ENCODE measurements at regions not wholly inside any gene's neighbourhood (a gene's known extent, or its start where the extent isn't known, plus 50 kb on each side); places are given as distances from the start of the nearest gene placed in this dataset.

DNA sequence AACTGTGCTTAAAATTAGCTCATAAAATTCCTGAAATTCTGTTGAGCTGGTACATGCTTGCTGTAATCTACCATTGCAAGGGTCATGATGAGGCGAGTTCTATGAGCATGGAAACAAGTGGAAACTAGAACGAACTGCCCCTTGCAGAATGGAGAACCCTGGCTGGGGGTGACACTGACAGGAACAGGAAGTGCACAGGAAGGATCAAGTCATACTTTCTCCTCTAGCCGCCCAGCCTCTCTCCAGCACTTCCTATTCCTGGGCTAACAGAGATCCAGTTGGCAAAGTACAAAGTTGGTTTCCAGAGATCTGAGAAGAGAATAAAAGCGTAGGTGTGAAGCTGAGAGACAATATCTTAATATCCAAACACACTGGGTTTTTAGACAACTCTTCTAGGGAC is 414.2 kb upstream of the PODXL start:
- no peaks in the 10 kb centered on the region for H3K36me3 ChIP-seq (ENCODE audit: control insufficient read depth in 3 of 3, insufficient read depth in 3 of 3, low read length in 3 of 3)
- H3K9ac ChIP-seq (ENCODE audit: low read depth in 1 of 3, low read length in 3 of 3) = no peak overlapping the region
- H3K4me3 ChIP-seq (ENCODE audit: low read length in 3 of 3) = no peak overlapping the region
- no peak overlapping the region for H3K27ac ChIP-seq (ENCODE audit: low read depth, low read length)
- H3K9me3 ChIP-seq (ENCODE audit: control insufficient read depth in 3 of 3, low read length in 3 of 3) = no peaks in the 10 kb centered on the region
- H3K4me1 ChIP-seq (ENCODE audit: control insufficient read depth in 3 of 3, insufficient read depth in 3 of 3, low read length in 3 of 3) = no peaks in the 10 kb centered on the region
- H3K27me3 ChIP-seq (ENCODE audit: control insufficient read depth in 3 of 3, insufficient read depth in 3 of 3, low read length in 3 of 3) = no peaks in the 10 kb centered on the region

DNA sequence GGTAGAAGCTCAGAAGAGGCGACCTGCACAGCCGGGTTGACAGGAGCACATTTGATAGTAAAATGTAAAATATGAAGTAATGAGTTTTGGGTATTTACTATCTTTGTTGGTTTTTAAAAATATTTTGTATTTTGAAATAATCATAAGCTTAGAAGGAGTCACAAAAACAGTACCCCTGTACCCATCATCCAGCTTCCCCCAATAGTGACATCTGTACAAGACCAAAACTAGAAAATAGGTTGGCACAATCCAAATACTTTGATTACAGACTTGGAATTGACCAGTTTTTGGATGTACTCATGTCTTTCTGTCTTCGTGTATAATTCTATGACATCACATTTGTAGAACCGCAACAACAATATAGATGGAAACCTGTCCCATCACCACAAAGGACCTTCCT is 413.1 kb upstream of the PODXL start:
- no peak overlapping the region for H3K27ac ChIP-seq (ENCODE audit: low read depth, low read length)
- H3K4me3 ChIP-seq (ENCODE audit: low read length in 3 of 3) = no peak overlapping the region
- H3K4me1 ChIP-seq (ENCODE audit: control insufficient read depth in 3 of 3, insufficient read depth in 3 of 3, low read length in 3 of 3) = no peaks in the 10 kb centered on the region
- H3K27me3 ChIP-seq (ENCODE audit: control insufficient read depth in 3 of 3, insufficient read depth in 3 of 3, low read length in 3 of 3) = no peaks in the 10 kb centered on the region
- no peaks in the 10 kb centered on the region for H3K9me3 ChIP-seq (ENCODE audit: control insufficient read depth in 3 of 3, low read length in 3 of 3)
- no peak overlapping the region for H3K9ac ChIP-seq (ENCODE audit: low read depth in 1 of 3, low read length in 3 of 3)
- H3K36me3 ChIP-seq (ENCODE audit: control insufficient read depth in 3 of 3, insufficient read depth in 3 of 3, low read length in 3 of 3) = no peaks in the 10 kb centered on the region

DNA sequence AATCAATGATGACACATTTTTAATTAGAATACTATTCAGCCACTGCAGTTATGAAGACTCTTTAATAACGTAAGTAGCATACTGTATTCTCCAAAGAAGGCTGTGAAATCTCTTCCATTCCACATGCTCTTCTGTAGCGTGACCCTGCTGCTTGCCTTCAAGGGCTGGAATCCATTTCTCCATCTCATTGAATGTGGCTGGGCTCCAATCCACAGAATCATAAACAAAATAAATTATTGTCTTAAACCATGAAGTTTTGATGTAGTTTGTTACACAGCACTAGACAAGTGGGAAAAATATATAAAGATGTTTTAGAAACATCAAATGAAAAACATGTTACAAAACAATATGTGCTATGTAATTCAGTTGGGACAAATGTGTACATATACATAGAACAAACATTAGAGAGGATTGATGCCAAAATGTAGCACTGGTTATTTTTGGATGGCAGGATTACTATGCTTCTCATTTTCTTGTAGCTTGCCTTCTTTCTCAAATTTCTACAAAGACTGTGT is 410.8 kb upstream of the PODXL start:
- Histone ChIP-seq H3K9me3 (ENCODE audit: control insufficient read depth in 3 of 3, low read length in 3 of 3) (no peaks in the 10 kb centered on the region), H3K27ac (ENCODE audit: low read depth, low read length) (no peak overlapping the region)

DNA sequence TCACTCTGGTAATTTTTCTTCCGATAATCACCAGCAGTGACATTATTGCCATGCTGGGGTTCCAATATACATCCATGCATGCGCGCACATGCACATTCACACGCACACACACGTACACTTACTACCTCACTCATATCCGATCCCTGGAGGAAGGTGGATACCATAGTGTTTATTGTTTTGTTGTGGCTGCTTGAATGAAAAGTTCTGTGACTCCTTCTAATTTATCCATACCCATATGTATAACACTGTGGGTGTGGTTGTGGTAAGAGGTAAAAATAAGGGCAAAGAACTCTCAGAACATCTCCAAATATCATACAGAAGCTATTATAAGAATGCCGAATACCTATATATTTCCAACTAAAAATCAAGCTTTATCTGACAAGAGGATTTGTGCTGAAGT is 407.8 kb upstream of the PODXL start:
- Histone ChIP-seq H3K4me3 (ENCODE audit: low read length in 3 of 3) (no peak overlapping the region), H3K9ac (ENCODE audit: low read depth in 1 of 3, low read length in 3 of 3) (no peak overlapping the region), H3K27ac (ENCODE audit: low read depth, low read length) (no peak overlapping the region), H3K27me3 (ENCODE audit: control insufficient read depth in 3 of 3, insufficient read depth in 3 of 3, low read length in 3 of 3) (no peaks in the 10 kb centered on the region), H3K9me3 (ENCODE audit: control insufficient read depth in 3 of 3, low read length in 3 of 3) (no peaks in the 10 kb centered on the region), H3K36me3 (ENCODE audit: control insufficient read depth in 3 of 3, insufficient read depth in 3 of 3, low read length in 3 of 3) (no peaks in the 10 kb centered on the region), H3K4me1 (ENCODE audit: control insufficient read depth in 3 of 3, insufficient read depth in 3 of 3, low read length in 3 of 3) (peaks cover 0 to 18% (median 10%) of the 10 kb centered on the region in 3 donors)

More for the DNA sequence above, 410.8 kb upstream of the PODXL start:
- H3K4me3 ChIP-seq (ENCODE audit: low read length in 3 of 3) = no peak overlapping the region
- no peaks in the 10 kb centered on the region for H3K27me3 ChIP-seq (ENCODE audit: control insufficient read depth in 3 of 3, insufficient read depth in 3 of 3, low read length in 3 of 3)
- no peaks in the 10 kb centered on the region for H3K36me3 ChIP-seq (ENCODE audit: control insufficient read depth in 3 of 3, insufficient read depth in 3 of 3, low read length in 3 of 3)
- no peaks in the 10 kb centered on the region for H3K4me1 ChIP-seq (ENCODE audit: control insufficient read depth in 3 of 3, insufficient read depth in 3 of 3, low read length in 3 of 3)
- no peak overlapping the region for H3K9ac ChIP-seq (ENCODE audit: low read depth in 1 of 3, low read length in 3 of 3)

DNA sequence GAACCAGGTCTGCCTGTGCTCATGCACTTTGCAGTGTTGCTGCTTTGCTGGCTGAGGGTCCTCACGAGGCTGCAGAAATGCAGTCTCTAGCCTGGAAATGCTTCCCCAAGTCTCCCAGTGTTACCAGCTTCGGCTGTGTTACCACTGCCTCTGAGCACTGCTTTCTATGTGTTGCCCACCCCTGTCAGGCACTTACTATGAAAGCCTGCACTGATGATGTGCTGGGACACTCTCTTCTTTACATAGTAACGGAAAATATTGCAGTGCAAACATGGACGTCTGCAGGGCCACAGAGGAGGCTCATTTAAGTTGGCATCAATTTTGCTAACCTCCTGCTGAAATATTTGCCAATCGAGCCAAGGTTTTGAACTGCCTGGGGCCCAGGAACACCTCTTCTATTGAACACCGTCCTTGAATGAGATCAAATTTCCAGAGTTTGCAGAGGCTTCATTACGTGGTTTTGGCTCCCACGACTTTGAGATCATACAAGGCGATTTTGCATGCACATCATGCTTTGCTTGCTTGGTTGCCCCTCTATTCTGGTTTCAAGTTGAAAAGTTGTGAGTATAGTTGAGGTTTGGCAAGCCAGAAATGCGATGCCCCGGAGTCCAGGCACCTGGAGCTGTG is 404.7 kb upstream of the PODXL start:
- H3K36me3 ChIP-seq (ENCODE audit: control insufficient read depth in 3 of 3, insufficient read depth in 3 of 3, low read length in 3 of 3) = no peaks in the 10 kb centered on the region
- H3K4me1 ChIP-seq (ENCODE audit: control insufficient read depth in 3 of 3, insufficient read depth in 3 of 3, low read length in 3 of 3) = peaks cover 0 to 18% (median 10%) of the 10 kb centered on the region in 3 donors
- H3K27ac ChIP-seq (ENCODE audit: low read depth, low read length) = no peak overlapping the region
- peaks cover 0 to 3% (median 0%) of the 10 kb centered on the region in 3 donors for H3K9me3 ChIP-seq (ENCODE audit: control insufficient read depth in 3 of 3, low read length in 3 of 3)
- H3K9ac ChIP-seq (ENCODE audit: low read depth in 1 of 3, low read length in 3 of 3) = no peak overlapping the region
- H3K27me3 ChIP-seq (ENCODE audit: control insufficient read depth in 3 of 3, insufficient read depth in 3 of 3, low read length in 3 of 3) = no peaks in the 10 kb centered on the region
- H3K4me3 ChIP-seq (ENCODE audit: low read length in 3 of 3) = no peak overlapping the region

DNA sequence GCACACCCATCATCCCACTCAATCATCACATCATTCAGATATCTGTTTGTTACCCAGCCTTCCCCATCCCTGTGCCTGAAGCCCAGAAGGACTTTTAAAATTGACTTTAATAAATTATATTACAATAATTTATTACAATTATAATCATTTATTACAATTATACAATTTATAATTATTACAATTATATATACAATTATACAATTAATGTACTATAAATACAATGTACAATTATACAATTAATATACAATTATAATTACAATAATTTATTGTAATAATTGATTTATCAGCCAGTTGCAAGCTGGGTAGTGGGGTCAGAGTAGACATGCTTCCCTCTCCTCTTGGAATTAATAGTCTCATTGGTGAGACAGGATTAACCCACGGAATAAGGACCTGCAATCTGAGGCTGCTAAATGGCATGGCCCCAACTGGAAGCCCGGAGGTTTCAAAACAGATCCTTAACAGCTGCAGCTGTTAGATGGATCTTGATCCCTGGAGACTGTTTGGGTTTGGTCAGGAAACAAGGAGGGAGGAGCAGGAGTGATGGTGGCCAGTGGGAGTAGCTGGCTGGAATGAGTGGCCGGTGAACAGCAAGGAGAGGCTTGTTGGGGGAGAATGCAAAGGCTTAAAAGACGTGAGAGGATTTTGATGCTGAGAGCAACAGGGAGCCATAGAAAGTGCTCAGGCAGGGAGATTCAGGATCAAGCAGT is 402.8 kb upstream of the PODXL start:
- Histone ChIP-seq H3K4me3 (ENCODE audit: low read length in 3 of 3) (no peak overlapping the region), H3K27me3 (ENCODE audit: control insufficient read depth in 3 of 3, insufficient read depth in 3 of 3, low read length in 3 of 3) (no peaks in the 10 kb centered on the region), H3K9ac (ENCODE audit: low read depth in 1 of 3, low read length in 3 of 3) (no peak overlapping the region), H3K9me3 (ENCODE audit: control insufficient read depth in 3 of 3, low read length in 3 of 3) (peaks cover 0 to 3% (median 0%) of the 10 kb centered on the region in 3 donors), H3K36me3 (ENCODE audit: control insufficient read depth in 3 of 3, insufficient read depth in 3 of 3, low read length in 3 of 3) (no peaks in the 10 kb centered on the region), H3K27ac (ENCODE audit: low read depth, low read length) (no peak overlapping the region), H3K4me1 (ENCODE audit: control insufficient read depth in 3 of 3, insufficient read depth in 3 of 3, low read length in 3 of 3) (peaks cover 0 to 18% (median 10%) of the 10 kb centered on the region in 3 donors)

DNA sequence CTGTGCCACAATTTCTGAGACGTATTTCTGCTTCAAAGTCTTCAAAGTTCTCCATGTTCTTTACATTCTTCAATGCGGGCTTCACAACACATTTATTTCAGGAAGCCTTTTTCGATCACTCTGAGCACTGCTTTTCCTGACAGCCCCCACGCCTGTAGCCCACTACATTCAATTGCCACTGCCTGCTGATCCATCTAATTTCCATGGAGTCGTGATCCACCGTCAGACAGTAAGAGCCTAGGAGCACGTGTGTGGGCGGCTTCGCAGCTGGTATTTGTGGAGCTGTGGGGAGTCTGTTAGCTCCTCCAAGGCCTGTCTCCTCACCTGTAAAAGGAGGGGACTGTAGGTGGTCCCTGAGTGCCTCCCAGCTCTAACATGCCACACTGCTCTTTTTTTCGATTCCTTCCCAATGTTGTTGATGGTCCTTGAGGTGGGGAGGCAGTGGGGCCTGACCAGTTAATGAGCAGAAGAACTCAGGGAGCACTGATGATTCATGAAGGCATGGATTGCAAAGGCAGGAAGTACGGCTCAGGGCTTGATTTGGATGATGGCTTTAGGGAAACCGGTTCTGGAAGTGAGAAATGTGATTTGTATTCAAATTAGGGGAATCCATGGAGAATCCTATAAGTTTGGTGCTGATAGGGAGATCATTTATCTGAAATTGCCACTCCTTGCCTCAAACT is 401.1 kb upstream of the PODXL start:
- no peak overlapping the region for H3K4me3 ChIP-seq (ENCODE audit: low read length in 3 of 3)
- H3K36me3 ChIP-seq (ENCODE audit: control insufficient read depth in 3 of 3, insufficient read depth in 3 of 3, low read length in 3 of 3) = no peaks in the 10 kb centered on the region
- peaks cover 0 to 3% (median 0%) of the 10 kb centered on the region in 3 donors for H3K9me3 ChIP-seq (ENCODE audit: control insufficient read depth in 3 of 3, low read length in 3 of 3)
- no peak overlapping the region for H3K9ac ChIP-seq (ENCODE audit: low read depth in 1 of 3, low read length in 3 of 3)
- H3K4me1 ChIP-seq (ENCODE audit: control insufficient read depth in 3 of 3, insufficient read depth in 3 of 3, low read length in 3 of 3) = peaks cover 0 to 18% (median 10%) of the 10 kb centered on the region in 3 donors
- H3K27me3 ChIP-seq (ENCODE audit: control insufficient read depth in 3 of 3, insufficient read depth in 3 of 3, low read length in 3 of 3) = no peaks in the 10 kb centered on the region
- no peak overlapping the region for H3K27ac ChIP-seq (ENCODE audit: low read depth, low read length)

DNA sequence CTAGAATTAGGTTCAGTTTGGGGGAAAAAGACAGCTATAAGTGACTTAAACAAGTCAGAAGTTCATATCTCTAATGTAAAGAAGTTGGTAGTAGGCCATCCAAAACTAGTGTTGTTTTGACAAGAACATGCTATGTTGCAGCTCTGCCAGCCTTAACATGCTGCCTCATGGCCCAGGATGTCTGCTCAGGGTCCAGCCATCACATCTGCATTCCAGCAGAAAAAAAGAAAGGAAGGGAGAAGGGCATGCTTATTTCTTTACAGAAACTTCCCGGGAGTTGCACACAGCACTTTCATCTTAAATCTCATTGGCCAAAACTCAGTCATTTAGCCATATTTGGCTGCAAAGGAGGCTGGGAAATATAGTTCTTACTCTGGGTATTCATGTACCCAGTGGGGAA is 400.4 kb upstream of the PODXL start:
- Histone ChIP-seq H3K36me3 (ENCODE audit: control insufficient read depth in 3 of 3, insufficient read depth in 3 of 3, low read length in 3 of 3) (no peaks in the 10 kb centered on the region), H3K27ac (ENCODE audit: low read depth, low read length) (no peak overlapping the region), H3K9ac (ENCODE audit: low read depth in 1 of 3, low read length in 3 of 3) (no peak overlapping the region), H3K4me1 (ENCODE audit: control insufficient read depth in 3 of 3, insufficient read depth in 3 of 3, low read length in 3 of 3) (peaks cover 0 to 18% (median 10%) of the 10 kb centered on the region in 3 donors), H3K9me3 (ENCODE audit: control insufficient read depth in 3 of 3, low read length in 3 of 3) (peaks cover 0 to 3% (median 0%) of the 10 kb centered on the region in 3 donors), H3K27me3 (ENCODE audit: control insufficient read depth in 3 of 3, insufficient read depth in 3 of 3, low read length in 3 of 3) (no peaks in the 10 kb centered on the region), H3K4me3 (ENCODE audit: low read length in 3 of 3) (no peak overlapping the region)

DNA sequence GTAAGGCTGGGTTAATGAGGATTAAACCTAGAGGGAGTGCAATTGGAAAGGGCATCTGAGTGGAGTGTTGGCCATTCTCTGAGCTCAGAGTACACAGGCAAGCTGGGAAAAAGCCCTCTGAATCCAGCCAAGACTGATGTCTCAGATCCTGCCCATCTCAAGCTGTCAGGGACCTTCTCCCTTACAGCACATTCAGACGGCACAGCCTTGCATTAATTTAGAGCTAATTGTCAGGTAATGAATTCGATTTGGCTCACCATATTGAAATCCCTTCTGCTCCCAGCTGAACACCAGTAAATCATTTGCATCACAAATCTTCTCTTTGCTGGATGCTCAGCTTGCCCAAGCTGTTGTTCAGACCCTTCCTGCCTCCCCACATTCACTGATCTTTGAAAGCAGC is 399.3 kb upstream of the PODXL start:
- Histone ChIP-seq H3K4me1 (ENCODE audit: control insufficient read depth in 3 of 3, insufficient read depth in 3 of 3, low read length in 3 of 3) (peaks cover 0 to 13% (median 7%) of the 10 kb centered on the region in 3 donors), H3K36me3 (ENCODE audit: control insufficient read depth in 3 of 3, insufficient read depth in 3 of 3, low read length in 3 of 3) (no peaks in the 10 kb centered on the region), H3K9me3 (ENCODE audit: control insufficient read depth in 3 of 3, low read length in 3 of 3) (peaks cover 0 to 4% (median 0%) of the 10 kb centered on the region in 3 donors), H3K27me3 (ENCODE audit: control insufficient read depth in 3 of 3, insufficient read depth in 3 of 3, low read length in 3 of 3) (no peaks in the 10 kb centered on the region), H3K27ac (ENCODE audit: low read depth, low read length) (no peak overlapping the region), H3K9ac (ENCODE audit: low read depth in 1 of 3, low read length in 3 of 3) (no peak overlapping the region), H3K4me3 (ENCODE audit: low read length in 3 of 3) (no peak overlapping the region)

DNA sequence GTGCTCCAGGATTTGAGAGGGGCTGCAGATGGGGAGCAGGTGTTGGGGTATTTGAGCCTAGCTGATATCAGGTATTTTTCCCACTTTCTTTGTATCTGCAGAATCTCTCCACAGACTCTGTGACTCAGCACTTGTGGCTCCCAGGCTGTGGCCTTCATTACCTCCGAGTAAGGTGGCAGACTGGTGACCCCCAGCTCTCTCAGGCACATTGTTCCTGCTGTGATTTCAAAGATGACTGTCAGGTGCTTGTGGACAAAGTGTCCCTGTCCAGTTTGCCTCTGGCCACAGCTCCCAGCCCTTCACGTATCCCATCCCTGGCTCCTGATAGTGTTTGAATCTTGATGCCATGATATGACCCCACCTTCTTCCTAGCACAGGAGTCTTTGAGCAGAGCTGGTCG is 396.8 kb upstream of the PODXL start:
- Histone ChIP-seq H3K9me3 (ENCODE audit: control insufficient read depth in 3 of 3, low read length in 3 of 3) (peaks cover 0 to 4% (median 0%) of the 10 kb centered on the region in 3 donors), H3K27me3 (ENCODE audit: control insufficient read depth in 3 of 3, insufficient read depth in 3 of 3, low read length in 3 of 3) (peaks cover 0 to 3% (median 0%) of the 10 kb centered on the region in 3 donors), H3K27ac (ENCODE audit: low read depth, low read length) (no peak overlapping the region), H3K4me3 (ENCODE audit: low read length in 3 of 3) (no peak overlapping the region), H3K36me3 (ENCODE audit: control insufficient read depth in 3 of 3, insufficient read depth in 3 of 3, low read length in 3 of 3) (no peaks in the 10 kb centered on the region), H3K4me1 (ENCODE audit: control insufficient read depth in 3 of 3, insufficient read depth in 3 of 3, low read length in 3 of 3) (peaks cover 0 to 4% (median 2%) of the 10 kb centered on the region in 3 donors), H3K9ac (ENCODE audit: low read depth in 1 of 3, low read length in 3 of 3) (no peak overlapping the region)

Measured in skeletal muscle tissue (tissue), 3 donors.